IMR-90 (cell line): ENCODE measurements at regions not wholly inside any gene's neighbourhood (a gene's known extent, or its start where the extent isn't known, plus 50 kb on each side); places are given as distances from the start of the nearest gene placed in this dataset.

ENCODE experiments used
- ATAC-seq: fragments of 200-7000 bp; cut with Tn5 transposase; 2 replicates; pipeline ENCODE4 v1.9.1; 2020; ENCODE audit warnings: low read depth, mild to moderate bottlenecking, moderate library complexity
- BruUV-seq: library from RNA; stranded (reverse); fragments of 400-500 nt; replicated peaks from 2 replicates; lab custom pipeline; 2021; lab: Mats Ljungman, UMichigan
- CTCF ChIA-PET: fragments of 300-600 bp; formaldehyde crosslinking; extraction: SDS; loops from one replicate; lab custom pipeline; 2021; ENCODE audit warnings: antibody characterized with exemption; lab: Yijun Ruan, JAX
- POLR2A ChIA-PET: fragments of 300-600 bp; sonication (Branson Sonifier 250); formaldehyde crosslinking; loops from one replicate; lab custom pipeline; 2022; ENCODE audit warnings: antibody characterized with exemption; ENCODE audit not compliant: unreplicated experiment; lab: Charles Lee
- DNase-seq: peaks from one replicate; pipeline ENCODE4 v3.0.0; 2013
- H2AFZ ChIP-seq: replicated peaks from 2 replicates; pipeline ENCODE3; 2013; ENCODE audit warnings: low read length, mild to moderate bottlenecking; ENCODE audit not compliant: poor library complexity
- H2AK5ac ChIP-seq: 2 replicates; pipeline ENCODE4 v1.6.1; 2013; ENCODE audit warnings: low read depth, low read length, inconsistent platforms
- H2AK9ac ChIP-seq: replicated peaks from 2 replicates; pipeline ENCODE3; 2013; ENCODE audit warnings: mild to moderate bottlenecking, low read depth, low read length, moderate library complexity; ENCODE audit not compliant: poor library complexity
- H2BK120ac ChIP-seq: 2 replicates; pipeline ENCODE4 v1.6.1; 2013; ENCODE audit warnings: low read depth, low read length, inconsistent platforms
- H2BK15ac ChIP-seq: 3 replicates; pipeline ENCODE4 v1.6.1; 2013; ENCODE audit warnings: low read depth, low read length, inconsistent platforms
- H2BK20ac ChIP-seq: 2 replicates; pipeline ENCODE4 v1.6.1; 2013; ENCODE audit warnings: low read depth, mild to moderate bottlenecking, inconsistent platforms, low read length, moderate library complexity
- H2BK5ac ChIP-seq: 2 replicates; pipeline ENCODE4 v1.6.1; 2013; ENCODE audit warnings: mild to moderate bottlenecking, low read depth, low read length, inconsistent platforms; ENCODE audit not compliant: poor library complexity, severe bottlenecking
- H3K14ac ChIP-seq: replicated peaks from 2 replicates; pipeline ENCODE4 v1.6.1; 2013; ENCODE audit warnings: low read depth, low read length, inconsistent platforms
- H3K18ac ChIP-seq: 2 replicates; pipeline ENCODE4 v1.6.1; 2013; ENCODE audit warnings: low read depth, low read length, control low read depth
- H3K23ac ChIP-seq: 2 replicates; pipeline ENCODE4 v1.6.1; 2013; ENCODE audit warnings: low read depth, low read length, inconsistent platforms
- H3K27ac ChIP-seq: 2 replicates; pipeline ENCODE4 v1.5.1; 2013; ENCODE audit warnings: mild to moderate bottlenecking, control low read depth, low read length; ENCODE audit not compliant: insufficient read depth
- H3K27me3 ChIP-seq: 2 replicates; pipeline ENCODE4 v1.6.1; 2013; ENCODE audit warnings: low read length; ENCODE audit not compliant: control insufficient read depth, insufficient read depth
- H3K36me3 ChIP-seq: 2 replicates; pipeline ENCODE4 v1.6.1; 2013; ENCODE audit warnings: low read length, mixed read lengths; ENCODE audit not compliant: control insufficient read depth, insufficient read depth
- H3K4ac ChIP-seq: 2 replicates; pipeline ENCODE4 v1.6.1; 2013; ENCODE audit warnings: low read depth, low read length, inconsistent platforms
- H3K4me1 ChIP-seq: 2 replicates; pipeline ENCODE4 v1.6.1; 2013; ENCODE audit warnings: low read length, mixed read lengths; ENCODE audit not compliant: control insufficient read depth, insufficient read depth
- H3K4me2 ChIP-seq: 2 replicates; pipeline ENCODE4 v1.6.1; 2013; ENCODE audit warnings: low read depth, mild to moderate bottlenecking, control low read depth, low read length, moderate library complexity
- H3K4me3 ChIP-seq: 2 replicates; pipeline ENCODE4 v1.5.1; 2013; ENCODE audit warnings: low read depth, mild to moderate bottlenecking, control low read depth, low read length, moderate library complexity; ENCODE audit not compliant: insufficient read depth
- H3K56ac ChIP-seq: 2 replicates; pipeline ENCODE4 v1.6.1; 2013; ENCODE audit warnings: low read length, inconsistent platforms; ENCODE audit not compliant: insufficient read depth; ENCODE audit errors: extremely low read depth
- H3K79me1 ChIP-seq, 2 experiments: 2 replicates each; pipeline ENCODE4 v1.6.1; 2013; ENCODE audit warnings: low read length in 2 of 2, inconsistent platforms in 1 of 2, low read depth in 1 of 2
- H3K9ac ChIP-seq: 2 replicates; pipeline ENCODE4 v1.6.1; 2013; ENCODE audit warnings: low read depth, low read length, control low read depth
- H3K9me1 ChIP-seq: 2 replicates; pipeline ENCODE4 v1.6.1; 2013; ENCODE audit warnings: low read length, inconsistent platforms; ENCODE audit not compliant: insufficient read depth
- H3K9me3 ChIP-seq: 2 replicates; pipeline ENCODE4 v1.6.1; 2013; ENCODE audit warnings: low read length; ENCODE audit not compliant: control insufficient read depth, insufficient read depth
- H4K20me1 ChIP-seq: 2 replicates; pipeline ENCODE4 v1.6.1; 2013; ENCODE audit warnings: low read length, inconsistent platforms; ENCODE audit not compliant: insufficient read depth
- H4K5ac ChIP-seq: 2 replicates; pipeline ENCODE4 v1.6.1; 2013; ENCODE audit warnings: mild to moderate bottlenecking, low read depth, low read length, control low read depth
- H4K8ac ChIP-seq, 2 experiments: 2 replicates each; pipeline ENCODE4 v1.6.1; 2013; ENCODE audit warnings: low read depth in 2 of 2, low read length in 2 of 2, control low read depth in 1 of 2, inconsistent platforms in 1 of 2
- H4K91ac ChIP-seq: 2 replicates; pipeline ENCODE4 v1.6.1; 2013; ENCODE audit warnings: low read depth, low read length, inconsistent platforms; ENCODE audit not compliant: insufficient read depth
- BHLHE40 ChIP-seq: fragments of 150-350 bp; IDR thresholded peaks from 2 replicates; pipeline ENCODE4 v1.6.1; 2016; ENCODE audit warnings: mild to moderate bottlenecking, low read depth, low read length
- CHD1 ChIP-seq: IDR thresholded peaks from 2 replicates; pipeline ENCODE4 v1.6.1; 2012; ENCODE audit warnings: low read depth, low read length, improper control_type of control experiment
- ELK1 ChIP-seq: fragments of 150-350 bp; IDR thresholded peaks from 2 replicates; pipeline ENCODE4 v1.6.1; 2016; ENCODE audit warnings: low read depth, mild to moderate bottlenecking, low read length, moderate library complexity, borderline replicate concordance
- NFE2L2 ChIP-seq: fragments of 150-350 bp; IDR thresholded peaks from 2 replicates; pipeline ENCODE4 v1.6.1; 2016; ENCODE audit warnings: low read depth, mild to moderate bottlenecking, low read length
- POLR2A ChIP-seq: IDR thresholded peaks from 2 replicates; pipeline ENCODE4 v1.6.1; 2012; ENCODE audit warnings: mild to moderate bottlenecking, low read depth, low read length
- RCOR1 ChIP-seq: IDR thresholded peaks from 2 replicates; pipeline ENCODE4 v1.6.1; 2012; ENCODE audit warnings: mild to moderate bottlenecking, low read length, improper control_type of control experiment; ENCODE audit not compliant: insufficient replicate concordance
- RFX5 ChIP-seq: IDR thresholded peaks from 2 replicates; pipeline ENCODE4 v1.8.0; 2012; ENCODE audit warnings: low read depth, mild to moderate bottlenecking, low read length, moderate library complexity
- SMC3 ChIP-seq: fragments of 150-350 bp; IDR thresholded peaks from 2 replicates; pipeline ENCODE4 v1.6.1; 2016; ENCODE audit warnings: low read depth, mild to moderate bottlenecking, antibody characterized with exemption, low read length, moderate library complexity
- WGBS, 2 experiments: methylation state at CpG; one replicate each; pipeline versions ENCODE4 v1.1.5 to v1.1.7; 2013; ENCODE audit warnings: missing lambda C conversion rate in 2 of 2; ENCODE audit not compliant: insufficient read length in 1 of 2; ENCODE audit errors: extremely low coverage in 2 of 2; 5-methylcytosine and 5-hydroxymethylcytosine counted together
- dilution Hi-C: fragments of 300-500 bp; cut with HindIII; formaldehyde crosslinking; loops from one replicate; pipeline ENCODE4 v1.14.3; 2018; ENCODE audit warnings: low sequenced_read_pairs; ENCODE audit not compliant: unreplicated experiment
- in situ Hi-C: fragments of 300-500 bp; cut with MboI; formaldehyde crosslinking; loops from 3 replicates; pipeline ENCODE4 v1.14.3; 2019; ENCODE audit warnings: low sequenced_read_pairs, inconsistent platforms, mixed read lengths
- intact Hi-C: fragments of 100-400 bp; cut with micrococcal nuclease; formaldehyde crosslinking; loops from 2 replicates; pipeline ENCODE4 v1.10.0; 2022
- TF ChIP-seq, protein P1 (sequence below): fragments of 150-350 bp; IDR thresholded peaks from 2 replicates; pipeline ENCODE4 v1.6.1; 2017; ENCODE audit warnings: mild to moderate bottlenecking, antibody characterized with exemption, low read length, low read depth

DNA sequence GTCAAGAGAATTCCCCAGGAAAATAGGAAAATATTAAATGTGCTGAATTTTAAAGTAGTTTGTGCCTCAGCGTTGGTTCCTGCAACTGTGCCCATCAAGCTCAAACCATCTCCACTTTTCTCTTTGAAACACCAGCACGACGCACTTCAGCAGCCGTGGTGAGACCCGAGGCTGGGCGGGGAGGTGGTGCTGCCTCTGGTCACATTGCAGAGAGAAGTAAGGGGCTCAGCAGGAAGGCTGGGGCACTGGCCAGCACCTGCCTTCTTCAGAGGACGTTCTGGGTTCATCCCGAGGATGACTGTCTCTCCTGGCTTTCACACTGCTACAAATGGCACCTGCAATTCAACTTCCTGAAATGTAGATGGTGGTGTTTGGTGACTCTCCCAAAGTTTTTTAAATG is 323.7 kb upstream of the SALL3 start:
- Histone ChIP-seq H3K9ac (no peak overlapping the region), H2AK9ac (no peak overlapping the region), H3K4me2 (no peak overlapping the region), H2AK5ac (no peak overlapping the region), H3K4me1 (no peaks in the 10 kb centered on the region), H2BK15ac (no peak overlapping the region), H3K27me3 (no peaks in the 10 kb centered on the region), H2AFZ (no peak overlapping the region), H3K56ac (no peak overlapping the region), H3K9me3 (peaks cover 51% of the 10 kb centered on the region), H2BK20ac (no peak overlapping the region), H2BK120ac (no peak overlapping the region), H3K4me3 (no peak overlapping the region), H3K36me3 (no peaks in the 10 kb centered on the region), H3K79me1 (no peaks in the 10 kb centered on the region), H4K8ac (no peak overlapping the region), H3K18ac (no peak overlapping the region), H3K23ac (no peak overlapping the region), H3K27ac (no peak overlapping the region), H4K5ac (no peak overlapping the region), H3K9me1 (no peaks in the 10 kb centered on the region), H4K91ac (no peak overlapping the region), H3K14ac (no peak overlapping the region), H3K4ac (no peak overlapping the region), H2BK5ac (no peak overlapping the region), H4K20me1 (no peaks in the 10 kb centered on the region)
- DNase-seq (no peak), ATAC-seq (no peak)
- CTCF ChIA-PET = no interaction called here
- intact Hi-C loops (no loop called here), in situ Hi-C loops (no loop called here), dilution Hi-C loops (no loop called here)
- BruUV-seq = no TSS peak
- TF ChIP-seq RCOR1 (no peak), BHLHE40 (no peak), CHD1 (no peak), POLR2A (no peak), NFE2L2 (no peak), RFX5 (no peak), ELK1 (no peak), SMC3 (no peak)
- TF ChIP-seq, protein P1, sequence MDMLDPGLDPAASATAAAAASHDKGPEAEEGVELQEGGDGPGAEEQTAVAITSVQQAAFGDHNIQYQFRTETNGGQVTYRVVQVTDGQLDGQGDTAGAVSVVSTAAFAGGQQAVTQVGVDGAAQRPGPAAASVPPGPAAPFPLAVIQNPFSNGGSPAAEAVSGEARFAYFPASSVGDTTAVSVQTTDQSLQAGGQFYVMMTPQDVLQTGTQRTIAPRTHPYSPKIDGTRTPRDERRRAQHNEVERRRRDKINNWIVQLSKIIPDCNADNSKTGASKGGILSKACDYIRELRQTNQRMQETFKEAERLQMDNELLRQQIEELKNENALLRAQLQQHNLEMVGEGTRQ = no peak
- POLR2A ChIA-PET = no interaction called here
- WGBS, 2 experiments = no CpG with 5 or more reads among the region's 8 CpGs
